Hepatocyte (in vitro differentiated cells): ENCODE measurements at regions not wholly inside any gene's neighbourhood (a gene's known extent, or its start where the extent isn't known, plus 50 kb on each side); places are given as distances from the start of the nearest gene placed in this dataset.

Source experiments
- CTCF ChIP-seq: fragments of 200-600 bp; sonication (generic); IDR thresholded peaks from 2 replicates; pipeline ENCODE4 v1.5.1; 2016; ENCODE audit warnings: antibody characterized with exemption, mild to moderate bottlenecking; ENCODE audit not compliant: poor library complexity
- EZH2 ChIP-seq: fragments of 200-600 bp; sonication (generic); IDR thresholded peaks from 2 replicates; pipeline ENCODE4 v1.6.1; 2016; ENCODE audit warnings: antibody characterized with exemption, mild to moderate bottlenecking, borderline replicate concordance
- EZH2phosphoT487 ChIP-seq: fragments of 200-600 bp; sonication (generic); IDR thresholded peaks from one replicate; pipeline ENCODE4 v1.6.1; 2018; ENCODE audit warnings: antibody characterized with exemption, mild to moderate bottlenecking, low read depth, moderate library complexity; ENCODE audit not compliant: unreplicated experiment, severe bottlenecking

GRCh38 chr11:45537614-45538013 is 127.8 kb downstream of the CHST1 start:
- no peak for TF ChIP-seq CTCF
- no peak for TF ChIP-seq EZH2phosphoT487
- no peak for TF ChIP-seq EZH2
